ENCODE measurements at regions not wholly inside any gene's neighbourhood (a gene's known extent, or its start where the extent isn't known, plus 50 kb on each side); places are given as distances from the start of the nearest gene placed in this dataset.
"Not testable (repeated sequence)": the region's sequence is repeated elsewhere in the genome, so short reads cannot be mapped to it uniquely, and the experiment has no call there.

DNA sequence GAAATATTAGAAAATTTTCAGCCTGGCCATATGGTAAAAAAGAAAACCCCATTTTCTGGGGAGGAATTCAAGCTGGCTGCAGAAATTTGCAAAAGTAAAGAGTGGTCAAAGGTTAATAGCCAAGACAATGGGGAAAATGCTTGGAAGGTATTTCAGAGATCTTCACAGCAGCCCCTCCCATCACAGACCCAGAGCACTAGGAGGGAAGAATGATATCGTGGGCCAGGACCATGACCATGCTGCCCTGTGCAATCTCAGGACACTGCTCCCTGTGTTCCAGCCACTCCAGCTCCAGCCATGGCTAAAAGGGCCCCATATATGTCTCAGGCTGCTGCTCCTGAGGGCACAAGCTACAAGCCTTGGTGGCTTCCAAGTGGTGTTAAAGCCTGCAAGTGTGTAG lies 93.9 kb upstream of the AGAP1 start:
- DNase-seq (ENCODE audit: low read depth) = no peak

DNA sequence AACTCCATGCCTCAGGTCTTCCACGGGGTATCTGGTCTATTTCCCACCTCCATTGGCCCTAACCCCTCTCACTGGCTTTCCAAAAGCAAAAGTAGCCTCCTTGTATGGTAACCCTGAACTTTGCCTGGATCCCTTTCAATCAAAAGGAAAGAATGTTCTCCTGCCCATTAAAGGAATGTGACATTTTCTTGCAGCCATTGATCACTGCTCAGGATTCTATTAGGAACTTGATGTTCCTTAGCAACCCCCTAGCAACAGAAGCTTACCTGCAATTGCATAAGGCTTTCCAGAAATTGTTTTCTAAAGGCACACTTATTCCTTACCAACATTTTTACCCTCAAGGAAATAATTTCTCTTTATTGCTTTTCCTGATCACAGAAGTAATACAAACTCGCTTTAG lies 91.4 kb upstream of the AGAP1 start:
- no peak for DNase-seq (ENCODE audit: low read depth)

DNA sequence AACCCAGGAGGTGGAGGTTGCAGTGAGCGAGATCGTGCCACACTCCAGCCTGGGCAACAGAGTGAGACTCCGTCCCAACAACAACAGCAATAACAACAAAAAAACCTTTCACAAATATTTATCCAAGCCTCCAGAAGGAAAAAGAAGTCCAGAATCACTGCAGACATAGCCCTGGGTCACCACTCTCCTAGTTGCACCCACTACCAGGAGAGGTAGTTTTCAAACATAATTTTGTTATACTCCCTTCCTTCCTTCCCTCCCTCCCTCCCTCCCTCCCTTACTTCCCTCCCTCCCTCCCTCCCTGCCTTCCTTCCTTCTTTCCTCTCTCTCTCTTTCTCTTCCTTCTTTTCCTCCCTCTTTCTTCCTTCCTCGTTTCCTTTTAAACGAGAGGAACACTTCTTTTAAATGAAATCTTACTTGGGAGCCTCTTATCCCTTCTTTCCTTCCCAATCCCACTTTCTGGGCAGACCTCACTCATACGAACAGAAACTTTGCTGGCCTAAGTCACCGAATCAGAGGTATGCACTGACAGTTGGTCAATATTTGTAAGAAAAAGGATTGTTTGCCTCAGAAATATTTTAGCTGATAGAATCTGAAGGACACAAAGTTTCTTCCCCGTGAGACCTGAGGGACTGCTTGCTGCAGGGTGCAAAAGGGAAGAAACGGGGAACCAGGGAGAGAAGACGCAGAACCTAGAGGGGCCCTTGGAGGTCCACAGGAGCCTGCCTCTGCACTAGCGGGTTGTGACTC lies 88.1 kb upstream of the AGAP1 start:
- DNase-seq (ENCODE audit: low read depth) = no peak

DNA sequence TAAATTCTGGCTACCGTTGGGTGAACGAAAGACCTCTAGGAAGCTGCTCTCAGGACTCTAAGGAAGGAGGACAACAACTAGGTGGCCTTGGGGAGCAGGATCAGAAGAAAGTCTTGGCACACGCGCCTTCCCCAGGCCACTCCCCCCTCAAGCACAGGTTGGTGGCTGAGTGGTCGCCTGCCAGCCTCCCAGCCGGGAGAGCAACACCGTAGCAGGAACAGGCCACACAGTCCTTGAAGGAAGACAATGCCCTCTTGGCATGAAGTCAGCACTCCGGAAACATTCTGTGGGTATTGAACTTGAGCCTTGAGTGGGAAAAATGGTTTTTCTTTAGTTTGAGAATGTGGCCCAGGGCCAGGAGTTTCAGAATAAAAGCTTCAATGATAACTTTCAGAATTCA lies 87.4 kb upstream of the AGAP1 start:
- DNase-seq (ENCODE audit: low read depth) = no peak

DNA sequence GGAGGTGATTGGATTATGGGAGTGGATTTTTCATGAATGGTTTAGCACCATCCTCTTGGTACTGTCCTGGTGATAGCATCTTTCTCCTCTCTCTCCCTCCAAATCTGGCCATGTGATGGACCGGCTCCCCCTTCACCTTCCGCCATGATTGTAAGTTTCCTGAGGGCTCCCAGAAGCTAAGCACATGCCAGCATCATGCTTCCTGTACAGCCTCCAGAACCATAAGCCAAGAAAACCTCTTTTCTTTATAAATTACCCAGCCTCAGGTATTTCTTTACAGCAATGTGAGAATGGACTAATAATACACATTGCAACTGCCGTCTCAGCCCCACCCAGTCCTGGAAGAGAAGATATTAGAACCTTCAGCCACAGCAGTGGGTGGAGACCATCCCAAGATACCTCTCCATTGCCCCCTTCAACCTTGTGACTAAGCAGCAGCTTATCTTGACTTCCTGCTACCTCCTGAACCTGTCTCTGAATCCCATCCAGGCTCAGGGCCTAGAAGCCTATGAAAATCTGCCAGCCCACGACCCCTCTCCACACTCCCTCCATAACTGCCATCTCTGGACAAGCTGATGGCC lies 81.8 kb upstream of the AGAP1 start:
- no peak for DNase-seq (ENCODE audit: low read depth)

DNA sequence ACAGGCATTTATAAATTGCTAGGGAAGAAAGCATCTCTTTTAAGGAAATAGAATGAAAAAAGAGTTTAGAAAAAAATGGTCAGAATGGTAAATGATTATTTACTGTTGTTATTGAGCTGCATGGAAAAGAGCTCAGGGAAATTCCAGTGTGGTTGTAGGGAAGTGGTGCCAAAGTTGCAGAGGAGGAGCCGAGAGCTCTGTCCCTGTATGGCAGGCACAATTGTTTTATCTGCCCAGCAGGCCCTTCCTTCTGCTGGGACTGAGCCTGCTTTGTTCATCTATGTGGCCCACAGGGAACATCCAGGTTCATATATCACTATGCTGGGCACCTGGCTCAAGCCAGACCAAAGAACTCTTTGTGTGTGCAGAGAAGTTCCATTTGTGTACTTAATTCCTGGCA lies 80.8 kb upstream of the AGAP1 start:
- no peak for DNase-seq (ENCODE audit: low read depth)

DNA sequence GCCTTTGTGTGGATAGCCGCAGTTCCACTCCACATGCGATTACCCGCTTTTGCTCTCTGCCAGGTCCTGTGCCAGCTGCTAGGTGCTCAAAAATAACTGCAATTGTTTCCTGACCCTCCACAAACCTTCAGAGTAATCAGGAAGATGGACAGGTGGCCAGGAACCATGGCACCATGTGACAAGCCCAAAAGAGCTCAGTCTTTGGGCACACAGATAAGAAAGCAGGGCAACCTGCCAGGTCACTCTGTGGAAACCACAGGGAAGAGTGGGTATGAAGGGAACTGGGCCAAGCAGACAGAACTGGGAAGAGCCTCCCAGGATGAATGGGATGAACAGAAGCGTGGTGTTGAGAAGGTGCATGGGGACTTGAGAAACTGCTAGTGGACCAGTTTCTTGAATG lies 79.4 kb upstream of the AGAP1 start:
- DNase-seq (ENCODE audit: low read depth) = no peak

DNA sequence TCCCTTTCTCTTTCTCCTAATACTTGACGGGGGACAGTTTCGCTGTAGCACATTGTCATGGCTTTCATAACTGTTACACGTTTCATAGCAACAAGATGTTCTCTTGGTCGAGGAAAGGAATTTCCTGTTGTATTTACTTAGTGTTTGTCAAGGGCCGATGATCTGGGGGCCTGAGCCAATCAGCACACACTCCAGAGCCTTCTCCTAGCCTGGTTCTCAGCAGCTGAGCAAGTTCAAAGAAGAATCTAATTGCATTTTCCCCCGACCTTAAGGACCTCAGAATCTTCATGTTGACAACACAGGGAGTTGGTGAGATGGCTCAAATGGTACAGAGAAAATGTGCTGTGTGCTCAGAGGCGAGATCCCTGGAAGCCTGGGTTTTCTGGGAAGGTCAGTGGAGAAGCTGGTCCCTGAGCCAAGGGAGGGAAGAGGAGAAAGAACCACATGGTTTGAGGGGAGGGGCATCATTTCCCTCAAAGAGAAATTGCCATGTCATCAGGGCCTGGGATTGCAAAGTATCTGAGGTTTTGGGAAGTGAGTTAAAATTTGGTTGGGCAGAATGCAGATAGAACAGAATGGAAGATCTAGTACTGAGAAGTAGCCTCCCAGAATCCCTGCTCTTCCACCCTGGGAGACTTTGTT lies 76.9 kb upstream of the AGAP1 start:
- no peak for DNase-seq (ENCODE audit: low read depth)

DNA sequence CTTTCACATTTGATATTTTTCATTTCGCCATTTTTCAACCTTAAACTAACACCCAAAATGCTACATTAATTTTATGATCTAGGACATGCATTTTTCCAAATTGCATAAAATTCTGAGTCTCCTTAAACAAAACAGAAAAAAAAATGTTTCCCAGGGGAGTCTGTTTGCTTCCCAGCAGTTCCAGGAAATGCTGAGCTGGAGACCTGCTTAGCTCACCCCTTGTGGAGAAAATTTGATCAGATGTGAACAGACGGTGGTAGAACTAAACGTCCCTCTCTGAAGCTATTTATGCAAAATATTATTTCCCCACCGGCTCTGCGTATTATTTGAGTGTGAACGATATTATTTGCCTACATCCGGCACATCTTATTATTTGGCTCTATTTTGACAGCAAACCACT lies 74.9 kb upstream of the AGAP1 start:
- no peak for DNase-seq (ENCODE audit: low read depth)

DNA sequence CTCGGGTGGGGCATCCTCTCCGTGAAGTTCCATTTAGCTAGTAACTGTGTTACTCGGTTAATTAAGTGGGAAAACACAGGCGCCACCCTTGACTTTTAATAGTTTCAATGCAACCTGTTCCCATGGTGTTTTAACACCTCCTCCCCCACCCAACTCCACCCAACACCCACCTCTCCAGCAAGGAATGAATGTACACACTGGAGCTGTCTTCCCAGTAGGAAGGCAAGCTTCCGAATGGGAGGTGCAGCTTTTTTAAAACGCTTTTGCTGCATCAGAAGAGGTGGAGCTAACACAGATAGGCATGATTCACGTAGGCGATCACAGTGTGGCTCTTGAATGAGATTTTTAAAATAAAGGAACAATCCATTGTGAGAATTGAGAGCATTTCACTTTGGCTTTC lies 73.8 kb upstream of the AGAP1 start:
- DNase-seq (ENCODE audit: low read depth) = no peak

DNA sequence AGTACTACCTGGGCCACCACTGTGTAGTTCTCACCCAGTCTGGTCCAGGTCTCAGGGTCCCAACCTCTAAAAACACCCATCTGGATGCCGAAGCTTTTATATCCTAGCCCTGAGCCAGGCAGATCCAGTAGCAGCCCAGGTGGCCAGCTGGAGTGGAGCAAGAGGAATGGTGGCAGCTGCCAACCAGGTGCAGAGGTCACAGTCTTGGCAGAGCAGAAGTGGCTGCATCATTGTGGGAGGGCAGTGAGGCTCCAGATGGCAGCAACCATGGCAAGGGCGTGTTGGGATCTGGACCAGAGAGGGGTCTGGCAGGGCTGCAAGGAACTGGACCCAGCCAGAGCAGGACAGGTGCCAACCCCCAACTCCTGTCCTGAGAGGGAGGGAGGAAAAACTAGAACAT lies 72.2 kb upstream of the AGAP1 start:
- no peak for DNase-seq (ENCODE audit: low read depth)

DNA sequence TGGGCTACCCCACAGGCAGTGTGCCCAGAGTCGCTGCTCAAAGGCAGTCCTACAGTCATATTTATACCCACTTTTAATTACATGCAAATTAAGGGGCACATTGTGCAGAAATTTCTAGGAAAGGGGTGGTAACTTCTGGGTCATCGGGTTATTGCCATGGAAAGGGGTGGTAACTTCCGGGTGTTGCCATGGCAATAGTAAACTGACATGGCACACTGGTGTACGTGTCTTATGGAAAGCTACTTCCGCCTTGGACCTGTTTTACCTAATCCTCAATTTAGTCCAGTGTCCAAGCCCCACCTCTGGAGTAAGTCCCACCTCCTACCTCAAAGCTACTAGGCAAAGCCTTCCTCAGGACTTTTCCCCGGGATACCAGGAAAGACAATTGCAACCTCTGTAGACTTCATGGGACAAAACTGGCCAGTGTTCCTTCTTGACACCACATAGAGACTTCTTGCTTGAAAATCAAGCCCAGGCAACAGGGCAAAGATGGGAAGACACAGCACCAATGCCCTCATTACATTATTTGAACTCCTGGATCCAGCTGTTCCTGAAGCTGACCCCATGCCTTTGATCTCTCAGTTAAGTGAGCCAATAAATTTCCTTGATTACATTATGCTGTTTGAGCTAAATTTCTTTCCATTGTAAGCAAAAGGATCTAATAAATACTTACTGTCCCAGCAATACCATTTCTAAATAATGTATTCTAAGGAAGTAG lies 63.3 kb upstream of the AGAP1 start:
- no peak for DNase-seq (ENCODE audit: low read depth)

DNA sequence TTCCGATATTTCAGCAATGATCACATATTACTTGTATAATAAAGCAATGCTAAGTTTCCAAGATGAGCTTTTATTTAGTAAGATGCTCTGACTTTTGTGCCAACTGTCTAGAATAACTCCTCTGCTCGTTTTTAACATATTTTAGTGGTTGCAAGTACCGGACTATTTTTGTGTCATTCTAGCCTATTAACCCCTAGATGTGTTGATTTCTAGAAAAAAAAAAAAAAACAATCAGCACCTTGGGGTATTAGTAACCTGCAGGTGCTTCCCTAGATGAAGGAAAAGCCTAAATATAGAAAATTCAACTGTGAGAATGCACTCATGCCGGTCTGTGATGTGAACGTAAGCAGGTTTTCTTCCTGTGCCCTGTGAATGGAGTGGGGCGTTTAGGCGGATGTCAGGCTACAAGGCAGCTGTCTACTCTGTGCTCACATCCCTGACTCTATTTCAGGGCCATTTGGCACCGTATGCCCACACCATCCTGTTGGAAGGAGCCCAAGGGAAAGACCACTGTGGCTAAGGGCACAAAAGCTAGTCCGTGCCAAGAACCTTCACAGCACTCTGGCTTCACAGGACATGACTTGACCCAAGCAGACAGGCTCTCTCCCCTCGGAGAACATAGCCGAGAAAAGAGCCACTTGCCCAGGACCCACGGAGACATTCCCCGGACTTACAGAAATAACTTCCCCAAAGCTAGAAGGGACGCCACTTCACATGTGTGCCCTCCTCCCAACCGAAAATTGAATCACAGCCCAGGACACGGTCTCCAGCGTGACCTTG lies 60.9 kb upstream of the AGAP1 start:
- DNase-seq (ENCODE audit: low read depth) = no peak

DNA sequence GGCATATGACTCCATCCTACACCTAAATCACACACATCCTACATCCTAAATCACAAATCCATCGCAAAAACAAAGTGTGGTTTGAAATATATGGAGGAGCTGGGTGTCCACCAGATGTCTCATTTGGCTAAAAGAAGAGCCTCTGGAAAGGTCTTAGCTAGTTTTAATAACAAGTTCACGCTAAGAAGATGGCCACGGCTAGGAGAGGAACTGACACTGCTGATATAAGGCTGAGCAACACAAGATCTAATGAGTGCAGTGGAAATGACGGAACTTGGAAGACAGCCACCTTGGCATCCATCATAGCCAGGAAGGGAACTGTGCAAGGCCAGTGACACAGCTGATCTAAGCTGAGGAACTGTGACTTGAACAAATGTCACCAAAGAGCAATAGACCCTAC lies 60.0 kb upstream of the AGAP1 start:
- DNase-seq (ENCODE audit: low read depth) = no peak

DNA sequence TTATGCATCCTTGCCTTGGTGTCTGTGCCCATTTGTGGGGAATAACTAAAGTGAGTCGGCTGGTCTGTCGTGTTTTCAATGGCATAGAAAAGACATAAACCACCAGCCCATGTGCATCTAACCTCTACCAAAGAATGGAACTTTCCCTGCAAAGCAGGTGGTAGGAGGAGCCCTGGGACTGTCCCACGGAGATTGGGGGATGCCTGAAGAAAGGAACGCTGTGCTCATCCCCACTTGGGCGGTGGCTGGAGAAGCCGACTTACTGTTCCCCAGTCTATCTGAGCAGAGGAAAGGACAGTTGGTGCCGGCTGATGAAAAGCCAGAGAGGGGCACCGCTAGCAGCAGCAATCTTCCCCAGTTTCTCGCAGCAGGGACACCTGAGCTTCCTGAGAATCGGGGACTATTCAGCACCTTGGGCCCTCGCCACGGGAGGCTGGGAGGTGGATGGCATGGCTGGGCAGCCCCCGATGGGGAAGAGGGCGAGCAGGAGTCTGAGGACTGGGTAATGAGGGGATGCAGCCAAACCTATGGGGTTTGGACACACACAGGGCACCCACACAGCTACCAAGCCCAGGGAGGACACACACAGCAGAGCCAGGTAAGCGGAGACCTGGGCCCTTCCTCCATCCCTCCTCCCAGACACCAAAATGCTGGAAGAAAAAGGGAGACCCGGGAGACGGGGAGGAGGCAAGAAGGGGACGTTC lies 53.7 kb upstream of the AGAP1 start:
- DNase-seq (ENCODE audit: low read depth) = no peak

DNA sequence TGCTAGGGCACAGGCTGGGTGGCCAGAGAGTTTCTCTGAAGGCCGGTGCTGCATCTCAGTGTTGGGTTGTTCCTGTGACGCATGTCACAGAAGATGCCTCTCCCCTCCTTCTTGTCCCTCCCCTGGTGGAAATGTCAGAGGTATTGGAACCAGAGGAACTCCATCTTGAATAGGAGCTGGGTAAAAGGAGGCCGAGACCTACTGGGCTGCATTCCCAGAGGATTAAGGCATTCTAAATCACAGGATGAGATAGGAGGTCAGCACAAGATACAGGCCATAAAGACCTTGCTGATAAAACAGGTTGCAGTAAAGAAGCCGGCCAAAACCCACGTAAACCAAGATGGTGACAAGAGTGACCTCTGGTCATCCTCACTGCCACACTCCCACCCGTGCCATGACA lies 50.3 kb upstream of the AGAP1 start:
- not testable (repeated sequence) for DNase-seq (ENCODE audit: low read depth)

All from stimulated activated CD8-positive, alpha-beta memory T cell treated with anti-CD3 and anti-CD28 coated beads, Interleukin-15, amount 100 ng/mL, for 1 hour (primary cell).